ENCODE measurements at regions not wholly inside any gene's neighbourhood (a gene's known extent, or its start where the extent isn't known, plus 50 kb on each side); places are given as distances from the start of the nearest gene placed in this dataset.

GRCh38 chr6:117206944-117207687 is 58.2 kb upstream of the VGLL2 start:
- H3K79me2 ChIP-seq (ENCODE audit: insufficient read depth, low read length): no peaks in the 10 kb centered on the region
- no TSS peak for BruUV-seq (replicated peaks)
- H3K4me2 ChIP-seq (ENCODE audit: low read depth, low read length): no peak overlapping the region
- H3K4me1 ChIP-seq (ENCODE audit: insufficient read depth, low read length): no peaks in the 10 kb centered on the region
- ChIA-PET CTCF (ENCODE audit: low intra/inter-chr PET ratio, low total read pairs) (no interaction called here), POLR2A (no interaction called here)
- no peaks in the 10 kb centered on the region for H3K36me3 ChIP-seq (replicated peaks in 1 of 2; ENCODE audit: control insufficient read depth in 1 of 2, insufficient read depth in 2 of 2, low read length in 2 of 2)
- H4K20me1 ChIP-seq (ENCODE audit: insufficient read depth, low read length): no peaks in the 10 kb centered on the region
- H3K4me3 ChIP-seq (replicated peaks in 1 of 3; ENCODE audit: insufficient read depth in 1 of 3, low read depth in 2 of 3, low read length in 3 of 3): no peak overlapping the region
- DNase-seq (ENCODE audit: low spot score): no peak
- no peak overlapping the region for H3K9ac ChIP-seq (ENCODE audit: insufficient read depth, low read depth, low read length)
- TF ChIP-seq RFX5 (IDR thresholded peaks at IDR 0.05; ENCODE audit: low read depth, low read length) (peak; percentile 94), CREB1 (IDR thresholded peaks at IDR 0.05) (peak; percentile 70), CREB1 (CRISPR knock-in tag; IDR thresholded peaks at IDR 0.05) (no peak), AHR (CRISPR knock-in tag; IDR thresholded peaks at IDR 0.05) (no peak)
- H3K27ac ChIP-seq (ENCODE audit: extremely low read length, insufficient read depth, low read length): no peak overlapping the region
- peak; percentile 74 for ATAC-seq
- WGBS (ENCODE audit: low lambda C conversion rate): 16% methylated on average over 8 of the region's 8 CpGs
- H3K27me3 ChIP-seq (ENCODE audit: control insufficient read depth in 1 of 2, insufficient read depth in 2 of 2, low read length in 2 of 2): no peaks in the 10 kb centered on the region
- H3K9me3 ChIP-seq (ENCODE audit: low read length): no peaks in the 10 kb centered on the region
- FAIRE-seq: no peak
- intact Hi-C loops (cut with micrococcal nuclease; ENCODE audit: unreplicated experiment): no loop called here
- in situ Hi-C loops (cut with HindIII; ENCODE audit: extremely low pct_ligation_motif_present, low pct_unique_long_range_greater_than_20kb): no loop called here
- H2AFZ ChIP-seq (ENCODE audit: low read length): no peak overlapping the region

- intact Hi-C loops (cut with micrococcal nuclease; ENCODE audit: unreplicated experiment): no loop called here
- H3K27ac ChIP-seq (ENCODE audit: extremely low read length, insufficient read depth, low read length): no peak overlapping the region
- BruUV-seq (replicated peaks): no TSS peak
- H3K9ac ChIP-seq (ENCODE audit: insufficient read depth, low read depth, low read length): no peak overlapping the region
- H3K79me2 ChIP-seq (ENCODE audit: insufficient read depth, low read length): no peaks in the 10 kb centered on the region
- H4K20me1 ChIP-seq (ENCODE audit: insufficient read depth, low read length): no peaks in the 10 kb centered on the region
- 5% methylated on average over 1 of the region's 1 CpG for WGBS (ENCODE audit: low lambda C conversion rate)
- no peaks in the 10 kb centered on the region for H3K27me3 ChIP-seq (ENCODE audit: control insufficient read depth in 1 of 2, insufficient read depth in 2 of 2, low read length in 2 of 2)
- ChIA-PET POLR2A (no interaction called here), CTCF (ENCODE audit: low intra/inter-chr PET ratio, low total read pairs) (no interaction called here)
- ATAC-seq: no peak
- H3K4me1 ChIP-seq (ENCODE audit: insufficient read depth, low read length): no peaks in the 10 kb centered on the region
- DNase-seq (ENCODE audit: low spot score): no peak
- no peaks in the 10 kb centered on the region for H3K9me3 ChIP-seq (ENCODE audit: low read length)
- no peak overlapping the region for H3K4me3 ChIP-seq (replicated peaks in 1 of 3; ENCODE audit: insufficient read depth in 1 of 3, low read depth in 2 of 3, low read length in 3 of 3)
- FAIRE-seq: no peak
- no peak overlapping the region for H3K4me2 ChIP-seq (ENCODE audit: low read depth, low read length)
- in situ Hi-C loops (cut with HindIII; ENCODE audit: extremely low pct_ligation_motif_present, low pct_unique_long_range_greater_than_20kb): no loop called here
- H3K36me3 ChIP-seq (replicated peaks in 1 of 2; ENCODE audit: control insufficient read depth in 1 of 2, insufficient read depth in 2 of 2, low read length in 2 of 2): no peaks in the 10 kb centered on the region
- H2AFZ ChIP-seq (ENCODE audit: low read length): no peak overlapping the region
- TF ChIP-seq CEBPG (CRISPR knock-in tag; IDR thresholded peaks at IDR 0.05) (no peak), IKZF4 (CRISPR knock-in tag; IDR thresholded peaks at IDR 0.05; ENCODE audit: borderline replicate concordance, low read depth, not compliant biosample characterization) (no peak), ZBTB14 (CRISPR knock-in tag; IDR thresholded peaks at IDR 0.05) (no peak), STAT6 (CRISPR knock-in tag; IDR thresholded peaks at IDR 0.05; ENCODE audit: borderline replicate concordance) (no peak), CHD4 (IDR thresholded peaks at IDR 0.05; ENCODE audit: borderline replicate concordance, low read length) (no peak), MAFF (IDR thresholded peaks at IDR 0.05; ENCODE audit: low read depth, low read length) (peak; percentile 84), ZNF614 (CRISPR knock-in tag; IDR thresholded peaks at IDR 0.05; ENCODE audit: borderline replicate concordance) (no peak), PAX8 (CRISPR knock-in tag; IDR thresholded peaks at IDR 0.05; ENCODE audit: borderline replicate concordance) (no peak), ZNF382 (CRISPR knock-in tag; IDR thresholded peaks at IDR 0.05; ENCODE audit: borderline replicate concordance) (no peak), ZNF329 (CRISPR knock-in tag; IDR thresholded peaks at IDR 0.05; ENCODE audit: low read depth) (no peak), ZNF83 (CRISPR knock-in tag; IDR thresholded peaks at IDR 0.05; ENCODE audit: borderline replicate concordance) (no peak)
These were observed 55.1 kb upstream of the VGLL2 start for GRCh38 chr6:117210279-117210678.

Measured in HepG2 (cell line).